GM12865 (cell line): ENCODE measurements at regions not wholly inside any gene's neighbourhood (a gene's known extent, or its start where the extent isn't known, plus 50 kb on each side); places are given as distances from the start of the nearest gene placed in this dataset.

Experiments used
- DNase-seq: peaks from one replicate; pipeline ENCODE4 v3.0.0; 2010; ENCODE audit warnings: low read depth
- H3K4me3 ChIP-seq: 2 replicates; pipeline ENCODE4 v1.5.1; 2011; ENCODE audit warnings: mild to moderate bottlenecking, low read depth, low read length, control low read depth
- TF ChIP-seq, protein P1 (sequence below): IDR thresholded peaks from 2 replicates; pipeline ENCODE4 v1.5.1; 2011; ENCODE audit warnings: low read length, control low read depth, low read depth, inconsistent platforms; ENCODE audit not compliant: insufficient read depth; ENCODE audit errors: missing control alignments

DNA sequence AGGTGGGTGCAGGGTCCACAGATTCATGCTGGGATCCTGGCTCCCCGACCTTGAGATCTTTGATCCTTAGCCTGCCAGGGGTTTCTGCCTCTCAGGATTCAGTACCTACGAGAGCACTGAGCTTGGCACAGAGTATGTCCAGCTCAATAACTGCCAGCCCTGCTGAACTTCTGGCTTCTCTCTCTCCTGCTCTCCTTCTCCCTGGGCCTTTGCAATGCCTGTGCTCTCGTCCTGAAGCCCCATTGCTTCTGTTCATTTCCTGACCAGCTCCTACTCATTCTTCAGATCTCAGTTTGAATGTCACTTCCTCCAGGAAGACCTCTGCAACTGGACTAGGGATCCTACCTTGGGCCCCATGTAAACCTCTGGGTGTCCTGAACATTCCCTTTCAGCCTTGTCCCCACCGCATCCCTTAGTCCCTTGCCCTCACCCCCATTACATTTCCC lies 113.8 kb upstream of the HAAO start:
- no peak for DNase-seq
- TF ChIP-seq, protein P1, sequence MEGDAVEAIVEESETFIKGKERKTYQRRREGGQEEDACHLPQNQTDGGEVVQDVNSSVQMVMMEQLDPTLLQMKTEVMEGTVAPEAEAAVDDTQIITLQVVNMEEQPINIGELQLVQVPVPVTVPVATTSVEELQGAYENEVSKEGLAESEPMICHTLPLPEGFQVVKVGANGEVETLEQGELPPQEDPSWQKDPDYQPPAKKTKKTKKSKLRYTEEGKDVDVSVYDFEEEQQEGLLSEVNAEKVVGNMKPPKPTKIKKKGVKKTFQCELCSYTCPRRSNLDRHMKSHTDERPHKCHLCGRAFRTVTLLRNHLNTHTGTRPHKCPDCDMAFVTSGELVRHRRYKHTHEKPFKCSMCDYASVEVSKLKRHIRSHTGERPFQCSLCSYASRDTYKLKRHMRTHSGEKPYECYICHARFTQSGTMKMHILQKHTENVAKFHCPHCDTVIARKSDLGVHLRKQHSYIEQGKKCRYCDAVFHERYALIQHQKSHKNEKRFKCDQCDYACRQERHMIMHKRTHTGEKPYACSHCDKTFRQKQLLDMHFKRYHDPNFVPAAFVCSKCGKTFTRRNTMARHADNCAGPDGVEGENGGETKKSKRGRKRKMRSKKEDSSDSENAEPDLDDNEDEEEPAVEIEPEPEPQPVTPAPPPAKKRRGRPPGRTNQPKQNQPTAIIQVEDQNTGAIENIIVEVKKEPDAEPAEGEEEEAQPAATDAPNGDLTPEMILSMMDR = no peak

DNA sequence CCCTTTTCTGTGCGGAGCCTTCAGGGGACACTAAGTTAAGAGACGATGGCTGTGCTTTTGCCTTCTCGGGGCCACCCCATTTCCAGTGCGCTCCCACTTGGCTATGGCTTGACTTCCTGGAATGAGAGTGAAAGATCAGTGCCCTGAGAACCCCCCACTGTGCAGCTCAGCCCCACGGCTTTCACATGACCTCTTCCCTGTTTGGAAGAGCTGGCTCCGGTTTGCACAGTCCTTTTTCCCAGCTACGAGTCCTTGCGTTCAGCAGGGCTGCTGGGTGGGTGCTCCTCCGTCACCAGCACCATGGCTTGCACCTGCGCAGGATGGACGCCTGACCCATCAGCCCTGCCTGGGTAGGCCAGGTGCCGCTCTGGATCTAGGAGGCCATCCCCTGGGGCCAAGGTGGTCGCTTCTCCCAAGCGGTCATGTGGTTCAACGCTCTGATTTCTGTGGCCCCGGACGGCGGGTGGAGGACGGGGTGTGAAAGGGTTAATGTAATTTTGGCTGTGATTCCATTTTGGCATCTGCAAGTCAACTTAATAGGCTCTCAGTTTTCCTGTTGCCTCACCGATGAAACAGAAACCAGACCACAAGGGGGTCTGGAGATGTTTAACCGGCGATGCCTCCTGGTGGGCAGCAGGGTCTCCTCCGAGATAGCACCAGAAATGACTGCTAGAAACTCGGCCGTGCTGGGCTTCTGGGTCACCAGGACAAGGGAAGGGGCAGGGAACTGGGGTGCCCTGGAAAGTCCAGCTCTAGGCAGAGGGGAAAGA lies 113.1 kb upstream of the HAAO start:
- DNase-seq = no peak
- TF ChIP-seq, protein P1 = no peak
- no peak overlapping the region for H3K4me3 ChIP-seq

More for the DNA sequence above, 113.8 kb upstream of the HAAO start:
- H3K4me3 ChIP-seq = no peak overlapping the region

DNA sequence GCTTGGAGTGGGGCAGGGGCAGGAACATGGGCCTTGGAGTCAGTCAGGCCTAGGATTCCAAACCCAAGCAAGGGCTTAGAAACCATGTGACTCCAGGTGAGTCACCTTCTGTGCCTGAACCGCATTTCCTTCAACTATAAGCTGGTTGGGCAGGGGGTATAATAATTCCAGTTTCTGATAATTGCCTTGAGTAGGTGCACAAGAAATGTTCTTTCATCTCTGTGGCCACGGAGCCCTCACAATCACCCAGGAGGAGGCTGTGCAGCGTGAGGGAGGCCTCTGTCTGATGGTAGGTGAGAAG lies 112.1 kb upstream of the HAAO start:
- TF ChIP-seq, protein P1 = no peak
- DNase-seq = no peak
- no peak overlapping the region for H3K4me3 ChIP-seq

DNA sequence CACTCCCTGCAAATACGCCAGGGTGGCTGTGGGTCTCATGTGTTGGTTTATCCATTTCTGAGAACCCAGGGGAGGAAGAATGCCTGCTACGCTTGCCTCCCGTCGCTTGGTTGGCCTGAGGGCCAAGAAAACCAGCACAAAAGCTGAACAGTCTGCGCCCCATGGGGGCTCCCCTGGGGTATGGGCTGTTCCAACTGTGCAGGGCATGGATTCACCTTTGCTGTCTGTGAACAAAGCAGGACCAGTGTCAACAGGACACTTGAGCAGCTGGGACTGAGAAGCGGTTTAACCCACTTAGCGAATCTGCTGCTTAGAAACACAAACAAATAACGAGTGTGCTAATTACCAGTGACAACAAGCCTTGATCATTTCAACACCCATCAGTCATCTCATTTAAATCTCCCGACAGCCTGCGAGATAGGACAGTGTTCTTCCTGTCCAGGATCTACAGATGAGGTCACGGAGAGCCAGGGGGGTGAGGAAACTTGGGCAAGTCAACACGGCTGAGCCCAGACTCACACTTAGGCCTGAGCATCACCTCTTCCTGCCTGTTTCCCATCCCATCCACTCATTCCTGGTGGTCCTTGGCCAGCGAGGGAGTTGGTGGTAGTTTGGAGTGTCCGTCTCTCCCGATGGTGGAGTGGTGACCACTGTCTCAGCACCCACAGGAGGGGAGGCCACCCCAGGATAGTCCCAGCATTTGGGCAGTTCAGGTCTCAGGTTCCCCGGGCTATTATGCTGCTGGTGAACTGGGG lies 111.6 kb upstream of the HAAO start:
- H3K4me3 ChIP-seq = no peak overlapping the region
- no peak for DNase-seq
- TF ChIP-seq, protein P1 = no peak

DNA sequence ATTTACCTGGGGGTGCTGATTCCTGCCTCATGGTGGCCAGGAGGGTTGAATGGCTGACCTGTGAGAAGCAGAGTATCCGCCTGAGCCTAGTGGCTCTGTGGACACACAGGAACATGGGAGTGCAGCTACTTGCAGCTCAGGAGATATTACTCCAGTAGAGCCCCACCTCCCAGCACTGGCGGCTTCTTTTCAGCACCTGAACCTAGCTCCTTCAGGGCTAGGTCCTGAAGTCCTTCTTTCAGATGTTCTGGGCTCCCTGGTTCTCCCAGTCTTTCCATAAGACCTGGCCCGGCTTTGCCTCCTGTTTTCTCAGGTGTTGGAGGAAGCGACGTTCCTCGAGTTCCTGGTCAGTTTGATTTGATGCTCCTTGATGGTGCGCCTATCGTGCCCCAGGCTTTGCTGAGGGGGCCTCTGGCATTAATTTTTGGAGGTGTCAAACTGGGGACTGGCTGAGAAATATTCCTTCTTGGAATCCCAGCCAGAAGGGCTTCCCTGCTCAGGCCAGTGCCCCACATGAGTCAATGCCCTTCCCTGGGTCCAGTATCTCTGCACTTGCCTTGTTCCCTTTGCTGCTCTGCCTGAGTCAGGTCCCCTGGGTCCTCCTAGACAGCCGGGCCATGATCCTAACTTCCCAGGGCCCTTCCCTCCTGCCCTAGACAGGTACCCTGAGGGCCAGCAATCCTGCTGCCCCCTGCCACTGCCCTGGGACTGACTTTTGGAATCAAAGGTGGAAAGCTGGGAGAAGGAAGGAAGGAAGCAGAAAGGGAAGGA lies 110.7 kb upstream of the HAAO start:
- no peak for DNase-seq
- no peak overlapping the region for H3K4me3 ChIP-seq
- TF ChIP-seq, protein P1 = no peak

DNA sequence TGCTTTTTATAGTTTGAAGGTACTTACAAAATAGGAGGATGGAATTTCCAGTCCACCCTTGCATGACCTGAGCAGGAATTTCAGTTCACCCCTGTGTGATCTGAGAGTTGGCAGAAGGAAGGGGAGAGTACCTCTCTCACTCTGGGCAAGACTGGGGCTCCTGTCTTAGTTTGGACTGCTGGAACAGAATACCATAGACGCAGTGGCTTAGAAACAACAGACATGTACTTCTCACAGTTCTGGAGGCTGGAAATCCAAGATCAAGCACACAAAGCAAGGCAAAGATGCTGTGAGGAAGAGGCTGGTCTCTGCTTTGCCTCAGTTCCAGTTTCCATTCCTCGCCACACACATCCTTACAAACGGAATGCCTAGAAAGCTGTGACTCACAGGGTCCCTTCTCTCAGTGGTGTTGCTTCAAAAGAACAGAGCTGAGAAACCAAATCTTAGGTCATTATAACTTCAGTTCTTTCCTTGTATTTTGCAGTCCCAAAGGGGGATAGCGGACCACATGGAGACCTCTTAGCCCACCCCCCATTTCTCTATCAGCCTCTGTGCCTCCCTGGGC lies 108.8 kb upstream of the HAAO start:
- TF ChIP-seq, protein P1 = no peak
- DNase-seq = no peak
- H3K4me3 ChIP-seq = no peak overlapping the region
